Coronary artery (tissue), 2 donors: ENCODE measurements at regions not wholly inside any gene's neighbourhood (a gene's known extent, or its start where the extent isn't known, plus 50 kb on each side); places are given as distances from the start of the nearest gene placed in this dataset.

Experiments
- DNase-seq: peaks from one replicate; pipeline ENCODE4 v3.0.0-alpha.2; 2017; ENCODE audit warnings: low spot score
- H3K27ac ChIP-seq, 2 donors: fragments of 200-600 bp; sonication (generic); one replicate each; pipeline ENCODE4 v1.5.1; 2016 to 2019
- H3K4me3 ChIP-seq: fragments of 200-600 bp; sonication (generic); 2 replicates; pipeline ENCODE4 v1.5.1; 2016; ENCODE audit warnings: mild to moderate bottlenecking, moderate library complexity
- CTCF ChIP-seq: fragments of 200-600 bp; sonication (generic); IDR thresholded peaks from one replicate; pipeline ENCODE4 v1.5.1; 2019; ENCODE audit warnings: antibody characterized with exemption

- DNase-seq = no peak
- TF ChIP-seq CTCF = no peak
- no peak overlapping the region for H3K4me3 ChIP-seq
Measured at GRCh38 chr9:16131264-16131663, 578.4 kb downstream of the CCDC171 start.

GRCh38 chr9:16132513-16132912 lies 579.7 kb downstream of the CCDC171 start:
- DNase-seq = no peak
- no peak for TF ChIP-seq CTCF
- H3K27ac ChIP-seq = no peak overlapping the region
- no peak overlapping the region for H3K4me3 ChIP-seq

More at GRCh38 chr9:16131264-16131663, 578.4 kb downstream of the CCDC171 start:
- no peak overlapping the region for H3K27ac ChIP-seq

GRCh38 chr9:16133032-16133431 lies 580.2 kb downstream of the CCDC171 start:
- DNase-seq = no peak
- H3K4me3 ChIP-seq = no peak overlapping the region
- no peak overlapping the region for H3K27ac ChIP-seq
- no peak for TF ChIP-seq CTCF

- no peak for TF ChIP-seq CTCF
Measured at GRCh38 chr9:16133556-16134227, 580.8 kb downstream of the CCDC171 start.

GRCh38 chr9:16134351-16134750 lies 581.5 kb downstream of the CCDC171 start:
- Histone ChIP-seq H3K4me3 (no peak overlapping the region), H3K27ac (no peak overlapping the region)
- no peak for DNase-seq
- no peak for TF ChIP-seq CTCF

More at GRCh38 chr9:16133556-16134227, 580.8 kb downstream of the CCDC171 start:
- no peak for DNase-seq
- no peak overlapping the region for H3K4me3 ChIP-seq
- no peak overlapping the region for H3K27ac ChIP-seq

GRCh38 chr9:16135968-16136367 lies 583.1 kb downstream of the CCDC171 start:
- H3K27ac ChIP-seq = no peak overlapping the region
- TF ChIP-seq CTCF = no peak
- no peak overlapping the region for H3K4me3 ChIP-seq
- no peak for DNase-seq

- Histone ChIP-seq H3K27ac (no peak overlapping the region), H3K4me3 (no peak overlapping the region)
- TF ChIP-seq CTCF = no peak
- no peak for DNase-seq
Measured at GRCh38 chr9:16136451-16136850, 583.6 kb downstream of the CCDC171 start.
